IPS DF 4.7 (cell line): ENCODE measurements at regions not wholly inside any gene's neighbourhood (a gene's known extent, or its start where the extent isn't known, plus 50 kb on each side); places are given as distances from the start of the nearest gene placed in this dataset.
"Not testable (repeated sequence)": the region's sequence is repeated elsewhere in the genome, so short reads cannot be mapped to it uniquely, and the experiment has no call there.

Experiments
- DNase-seq: peaks from one replicate; pipeline ENCODE4 v3.0.0-alpha.2; 2013; ENCODE audit warnings: low spot score; ENCODE audit errors: extremely low read depth

DNA sequence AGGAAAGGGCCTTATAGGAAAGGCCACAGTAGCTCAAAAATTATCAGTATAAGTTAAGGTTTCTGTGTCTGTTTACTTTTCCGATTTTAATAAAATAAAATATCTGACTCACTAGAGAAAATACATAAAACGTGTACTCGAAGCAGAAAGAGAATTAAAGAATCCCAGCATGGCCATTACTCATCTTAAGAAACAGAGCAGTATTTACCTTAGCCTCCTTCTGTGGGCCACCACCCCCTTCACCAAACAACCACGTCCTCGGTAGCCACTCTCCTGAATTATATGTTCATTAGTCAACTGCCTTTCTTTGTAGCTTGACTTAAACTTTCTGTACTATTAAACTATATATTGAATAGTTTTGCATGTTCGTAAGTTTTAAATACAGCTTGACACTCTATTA is 72.2 kb upstream of the SPTLC3 start:
- no peak for DNase-seq

DNA sequence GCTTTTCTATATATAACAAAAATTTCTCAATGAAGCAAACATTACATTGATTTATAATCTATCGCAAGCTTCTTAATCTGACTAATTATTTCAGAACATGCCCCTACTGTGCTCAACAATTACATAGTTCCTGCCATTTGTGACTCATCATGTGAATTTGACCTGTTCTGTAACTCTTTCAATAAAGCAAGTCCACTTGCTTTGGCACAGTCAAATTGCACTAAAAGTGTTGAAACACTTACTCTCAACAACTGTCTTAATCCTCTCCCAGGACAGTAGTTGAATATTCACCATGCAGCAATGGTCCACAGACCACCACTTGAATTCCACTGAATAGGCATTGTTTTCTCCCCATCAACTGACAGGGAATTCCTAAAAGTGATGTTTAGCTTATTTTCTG is 67.7 kb upstream of the SPTLC3 start:
- no peak for DNase-seq

- no peak for DNase-seq
Measured at GRCh38 chr20:12942123-12942522, 66.6 kb upstream of the SPTLC3 start.

- no peak for DNase-seq
Measured at GRCh38 chr20:12946789-12947188, 62.0 kb upstream of the SPTLC3 start.

DNA sequence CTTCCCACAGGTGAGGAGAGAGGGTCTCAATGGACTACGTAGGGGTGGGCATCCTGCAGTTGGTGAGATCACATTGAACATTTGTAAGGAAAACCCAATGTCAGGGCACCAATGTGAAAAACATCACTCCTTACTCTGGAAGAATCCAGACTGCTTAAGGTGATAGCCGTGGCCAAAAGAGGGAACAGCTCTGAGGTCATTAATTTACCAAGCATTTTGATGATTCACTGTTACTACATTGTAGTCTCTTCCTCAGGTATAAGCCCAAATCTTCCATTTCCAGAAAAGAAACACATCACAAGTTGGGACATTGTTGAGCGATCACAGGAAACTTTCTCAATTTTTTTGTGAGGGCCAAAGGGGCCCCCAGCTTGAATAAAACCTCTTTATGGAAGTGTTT is 61.1 kb upstream of the SPTLC3 start:
- no peak for DNase-seq

DNA sequence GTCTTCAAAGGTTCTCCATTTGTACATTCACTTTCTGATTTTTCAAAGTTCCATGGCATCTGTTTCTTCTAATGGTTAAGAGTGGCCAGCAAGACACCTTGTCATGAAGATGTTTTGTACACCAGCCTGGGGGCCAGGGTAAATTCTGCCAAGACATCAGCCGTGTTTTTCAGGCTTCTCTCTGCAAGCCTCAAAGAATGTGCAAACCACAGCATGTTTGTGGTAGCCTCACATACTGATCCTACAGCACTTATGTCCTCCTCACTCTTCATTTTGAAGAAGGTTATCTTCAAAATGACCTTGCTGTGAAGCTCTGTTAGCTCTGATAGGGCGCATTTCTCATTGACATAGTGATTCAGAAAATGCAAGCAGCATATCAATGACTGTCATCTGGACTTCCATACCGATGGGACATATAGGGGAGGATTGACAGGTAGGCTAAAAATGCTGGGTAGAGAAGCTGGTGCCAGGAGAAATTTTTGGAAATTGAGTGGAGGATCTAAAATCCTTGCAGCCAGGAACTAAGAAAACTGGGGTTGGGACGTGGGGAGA is 59.3 kb upstream of the SPTLC3 start:
- DNase-seq, result no peak

GRCh38 chr20:12954254-12954653 is 54.5 kb upstream of the SPTLC3 start:
- DNase-seq, result not testable (repeated sequence)

DNA sequence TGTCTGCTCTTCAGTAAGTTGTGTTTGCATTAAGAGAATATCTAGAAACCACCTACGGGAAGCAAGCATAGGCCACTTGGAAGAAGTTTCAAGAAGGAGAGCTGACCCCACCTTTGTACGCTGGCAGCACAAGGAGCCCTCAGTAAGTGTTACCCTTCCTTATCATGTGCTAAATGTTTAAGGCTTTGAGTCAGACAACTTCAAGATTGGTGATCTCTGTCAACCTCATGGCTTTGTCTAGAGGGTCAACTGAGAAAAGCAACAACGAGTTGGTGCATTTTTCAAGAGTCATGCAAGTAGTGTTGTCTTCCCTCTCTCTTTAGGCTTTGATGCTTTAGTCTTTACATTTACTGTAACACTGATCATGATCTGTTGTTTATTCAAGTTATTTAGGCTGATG is 53.2 kb upstream of the SPTLC3 start:
- DNase-seq, result no peak

DNA sequence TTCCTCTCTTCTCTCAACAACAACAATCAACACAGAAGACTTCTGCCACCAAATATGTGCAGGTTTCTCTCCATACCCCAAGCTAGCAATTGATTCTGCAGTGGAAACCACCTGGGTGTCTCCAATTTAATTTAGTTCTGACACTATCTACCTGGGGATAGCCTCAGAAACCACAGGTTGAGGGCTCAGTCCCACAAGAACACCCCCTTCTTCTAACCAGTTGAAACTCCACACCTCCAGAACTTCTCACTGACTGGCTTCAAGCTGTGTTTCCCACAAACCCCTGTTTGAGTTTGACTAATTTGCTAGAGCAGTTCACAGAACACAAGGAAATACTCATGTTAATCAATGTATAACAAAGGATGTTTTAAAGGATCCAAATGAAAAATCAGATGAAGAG is 52.5 kb upstream of the SPTLC3 start:
- DNase-seq, result no peak

DNA sequence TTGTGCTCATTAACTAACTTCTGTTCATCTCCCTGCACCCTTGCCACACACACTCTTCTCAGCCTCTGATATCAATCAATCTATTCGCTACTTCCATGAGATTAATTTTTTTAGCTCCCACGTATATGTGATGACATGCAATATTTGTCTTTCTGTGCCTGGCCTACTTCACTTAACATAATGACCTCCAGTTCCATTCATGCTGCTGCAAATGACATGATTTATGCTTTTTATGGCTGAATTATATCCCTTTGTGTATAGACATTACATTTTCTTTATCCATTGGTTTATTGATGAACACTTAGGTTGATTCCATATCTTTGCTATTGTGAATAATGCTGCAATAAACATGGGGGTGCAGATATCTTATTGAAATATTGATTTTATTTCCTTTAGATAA is 50.8 kb upstream of the SPTLC3 start:
- DNase-seq, result no peak
